Right lobe of liver (tissue), 6 donors: ENCODE measurements at regions not wholly inside any gene's neighbourhood (a gene's known extent, or its start where the extent isn't known, plus 50 kb on each side); places are given as distances from the start of the nearest gene placed in this dataset.

Experiments used
- ATAC-seq, 4 donors: fragments of 200-7000 bp; cut with Tn5 transposase; one replicate each; pipeline ENCODE4 v1.9.1; 2020; ENCODE audit warnings: mild to moderate bottlenecking in 4 of 4, moderate library complexity in 4 of 4
- DNase-seq, 3 donors: peaks; one replicate each; pipeline ENCODE4 v3.0.0-alpha.2; 2020
- H3K27ac ChIP-seq, 3 donors: fragments of 200-600 bp; one replicate each; pipeline ENCODE4 v1.8.0; 2022
- H3K27me3 ChIP-seq, 2 donors: fragments of 200-600 bp; one replicate each; pipeline ENCODE4 v1.8.0; 2022
- H3K36me3 ChIP-seq, 4 donors: fragments of 200-600 bp; sonication (generic) in 1 of 4; one replicate each; pipeline versions ENCODE4 v1.5.1 to v1.8.0; 2017 to 2022; ENCODE audit warnings: control low read depth in 1 of 4
- H3K4me1 ChIP-seq, 4 donors: fragments of 200-600 bp; sonication (generic) in 1 of 4; one replicate each; pipeline versions ENCODE4 v1.5.1 to v1.8.0; 2017 to 2022; ENCODE audit warnings: control low read depth in 1 of 4
- H3K4me3 ChIP-seq, 3 donors: fragments of 200-600 bp; one replicate each; pipeline ENCODE4 v1.8.0; 2022
- H3K9me3 ChIP-seq, 4 donors: fragments of 200-600 bp; sonication (generic) in 1 of 4; one replicate each; pipeline versions ENCODE4 v1.5.1 to v1.8.0; 2017 to 2022; ENCODE audit warnings: control low read depth in 1 of 4
- POLR2A ChIP-seq: fragments of 450-650 bp; IDR thresholded peaks from one replicate; pipeline ENCODE4 v1.6.1; 2017; ENCODE audit warnings: antibody characterized with exemption, mild to moderate bottlenecking
- WGBS: methylation state at CpG from one replicate; pipeline ENCODE4 v1.1.6; 2018; ENCODE audit warnings: low coverage, low lambda C conversion rate; ENCODE audit not compliant: insufficient coverage; ENCODE audit errors: missing lambda C conversion rate; 5-methylcytosine and 5-hydroxymethylcytosine counted together
- intact Hi-C, 2 donors: fragments of 100-400 bp; cut with DNase I; formaldehyde crosslinking; loops; one replicate each; pipeline versions ENCODE4 v1.11.2 to v1.14.1; 2022
- TF ChIP-seq, protein P1 (sequence below), 4 donors: fragments of 200-600 bp in 3 of 4; fragments of 450-650 bp in 1 of 4; IDR thresholded peaks; one replicate each; pipeline versions ENCODE4 v1.5.1 to v1.8.0; 2016 to 2022; ENCODE audit warnings: antibody characterized with exemption in 4 of 4, mild to moderate bottlenecking in 2 of 4
- donor health status: DM: no; HTN: yes; CAD: no.
- donor health status: DM: no; HTN: no; CAD: no.
- donor health status: DM: no; HTN: no; CAD: no.
- donor health status: DM: no; HTN: yes; CAD: no.
- donor health status: DM: no; HTN: yes; CAD: no.

DNA sequence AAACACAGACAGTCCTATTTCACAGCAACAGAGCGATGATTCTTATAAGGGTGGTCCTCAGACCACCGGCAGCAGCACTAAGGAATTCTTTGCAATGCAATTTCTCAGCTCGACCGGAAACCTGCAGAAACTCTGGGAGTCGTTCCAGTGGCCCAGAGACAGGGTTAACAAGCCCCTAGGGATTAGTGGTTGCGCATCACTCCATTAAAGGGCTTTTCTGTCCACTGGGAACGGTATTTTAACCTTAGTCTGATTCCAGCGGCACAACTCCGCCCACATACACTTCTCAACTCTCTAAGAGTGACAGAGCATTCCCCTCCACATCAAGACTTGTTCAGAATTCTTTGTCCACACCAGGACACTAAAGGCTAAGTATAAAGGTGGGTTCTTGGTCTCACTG lies 341.5 kb downstream of the TFAP2A start:
- intact Hi-C loops, result no loop called here

DNA sequence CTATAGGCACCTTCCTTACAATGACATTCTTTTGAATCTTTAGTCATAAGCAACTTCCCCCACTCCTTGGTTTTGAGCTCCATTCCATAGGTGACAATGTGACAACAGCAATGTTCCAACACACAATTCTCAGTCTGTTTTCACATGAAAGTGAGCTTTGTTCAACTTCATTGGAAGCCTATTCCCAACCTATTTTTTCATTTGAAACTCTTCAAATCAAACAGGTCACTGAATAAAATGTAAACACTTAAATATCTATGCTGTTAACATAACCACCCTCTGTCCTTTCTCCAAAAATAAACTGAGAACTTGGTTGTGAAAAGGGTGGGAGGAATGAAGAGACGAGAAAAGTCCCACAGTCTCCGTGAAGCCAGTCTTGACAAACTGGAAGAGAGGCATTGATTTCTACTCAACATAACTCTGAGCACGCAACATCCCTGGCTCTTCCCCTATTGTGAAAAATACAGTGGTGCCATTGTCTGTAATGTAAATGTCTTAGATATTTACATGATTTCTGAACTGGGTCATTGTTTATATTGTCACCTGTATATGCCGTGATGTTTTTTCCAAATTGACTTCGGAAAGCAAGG lies 343.1 kb downstream of the TFAP2A start:
- ATAC-seq (no peak), DNase-seq (no peak)
- no peak overlapping the region for H3K27ac ChIP-seq
- no peaks in the 10 kb centered on the region for H3K36me3 ChIP-seq
- no peaks in the 10 kb centered on the region for H3K9me3 ChIP-seq
- no peaks in the 10 kb centered on the region for H3K27me3 ChIP-seq
- H3K4me3 ChIP-seq, result no peak overlapping the region
- H3K4me1 ChIP-seq, result no peaks in the 10 kb centered on the region
- 65% methylated on average over 5 of the region's 5 CpGs for WGBS
- intact Hi-C loops, result no loop called here
- TF ChIP-seq, protein P1, sequence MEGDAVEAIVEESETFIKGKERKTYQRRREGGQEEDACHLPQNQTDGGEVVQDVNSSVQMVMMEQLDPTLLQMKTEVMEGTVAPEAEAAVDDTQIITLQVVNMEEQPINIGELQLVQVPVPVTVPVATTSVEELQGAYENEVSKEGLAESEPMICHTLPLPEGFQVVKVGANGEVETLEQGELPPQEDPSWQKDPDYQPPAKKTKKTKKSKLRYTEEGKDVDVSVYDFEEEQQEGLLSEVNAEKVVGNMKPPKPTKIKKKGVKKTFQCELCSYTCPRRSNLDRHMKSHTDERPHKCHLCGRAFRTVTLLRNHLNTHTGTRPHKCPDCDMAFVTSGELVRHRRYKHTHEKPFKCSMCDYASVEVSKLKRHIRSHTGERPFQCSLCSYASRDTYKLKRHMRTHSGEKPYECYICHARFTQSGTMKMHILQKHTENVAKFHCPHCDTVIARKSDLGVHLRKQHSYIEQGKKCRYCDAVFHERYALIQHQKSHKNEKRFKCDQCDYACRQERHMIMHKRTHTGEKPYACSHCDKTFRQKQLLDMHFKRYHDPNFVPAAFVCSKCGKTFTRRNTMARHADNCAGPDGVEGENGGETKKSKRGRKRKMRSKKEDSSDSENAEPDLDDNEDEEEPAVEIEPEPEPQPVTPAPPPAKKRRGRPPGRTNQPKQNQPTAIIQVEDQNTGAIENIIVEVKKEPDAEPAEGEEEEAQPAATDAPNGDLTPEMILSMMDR (IDR thresholded peaks at IDR 0.05), result no peak
- no peak for TF ChIP-seq POLR2A

More for the DNA sequence above, 341.5 kb downstream of the TFAP2A start:
- H3K4me1 ChIP-seq, result no peaks in the 10 kb centered on the region
- no peak for ATAC-seq
- H3K9me3 ChIP-seq, result no peaks in the 10 kb centered on the region
- no peak overlapping the region for H3K4me3 ChIP-seq
- H3K27ac ChIP-seq, result no peak overlapping the region
- no peaks in the 10 kb centered on the region for H3K36me3 ChIP-seq
- H3K27me3 ChIP-seq, result no peaks in the 10 kb centered on the region
- WGBS, result 71% methylated on average over 6 of the region's 9 CpGs
- DNase-seq, result no peak
- TF ChIP-seq, protein P1 (IDR thresholded peaks at IDR 0.05), result no peak
- TF ChIP-seq POLR2A, result no peak

DNA sequence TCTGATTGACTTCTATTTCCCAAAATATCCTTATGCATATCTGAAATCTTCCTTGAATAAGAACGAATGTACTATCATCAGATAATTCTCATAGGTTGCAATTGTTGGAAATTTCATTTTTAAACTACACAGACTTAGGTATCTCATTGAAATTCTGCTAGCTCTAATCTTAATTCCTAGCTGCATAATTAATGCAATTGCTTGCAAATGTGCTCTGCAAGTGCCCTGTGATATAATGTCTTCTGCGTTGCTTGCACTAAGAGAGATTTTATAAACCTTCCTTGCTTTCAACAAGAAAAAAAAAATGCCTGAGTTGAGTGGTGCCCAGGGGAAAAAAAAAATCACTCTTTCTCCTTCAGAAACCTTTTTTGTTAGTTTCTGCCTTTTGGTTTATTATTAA lies 354.9 kb downstream of the TFAP2A start:
- ATAC-seq, result no peak
- TF ChIP-seq, protein P1 (IDR thresholded peaks at IDR 0.05), result no peak
- TF ChIP-seq POLR2A, result no peak
- H3K4me1 ChIP-seq, result no peaks in the 10 kb centered on the region
- no peak overlapping the region for H3K27ac ChIP-seq
- no peaks in the 10 kb centered on the region for H3K36me3 ChIP-seq
- DNase-seq, result no peak
- H3K4me3 ChIP-seq, result no peak overlapping the region
- intact Hi-C loops, result no loop called here
- no peaks in the 10 kb centered on the region for H3K27me3 ChIP-seq
- WGBS, result 43% methylated on average over 2 of the region's 2 CpGs
- H3K9me3 ChIP-seq, result no peaks in the 10 kb centered on the region

GRCh38 chr6:10054672-10055071 lies 360.2 kb downstream of the TFAP2A start:
- Histone ChIP-seq H3K4me3 (no peak overlapping the region), H3K27ac (no peak overlapping the region), H3K36me3 (no peaks in the 10 kb centered on the region), H3K4me1 (no peaks in the 10 kb centered on the region), H3K27me3 (no peaks in the 10 kb centered on the region), H3K9me3 (no peaks in the 10 kb centered on the region)
- intact Hi-C loops, result no loop called here
- TF ChIP-seq, protein P1 (IDR thresholded peaks at IDR 0.05), result no peak
- TF ChIP-seq POLR2A, result no peak
- ATAC-seq (no peak), DNase-seq (no peak)

DNA sequence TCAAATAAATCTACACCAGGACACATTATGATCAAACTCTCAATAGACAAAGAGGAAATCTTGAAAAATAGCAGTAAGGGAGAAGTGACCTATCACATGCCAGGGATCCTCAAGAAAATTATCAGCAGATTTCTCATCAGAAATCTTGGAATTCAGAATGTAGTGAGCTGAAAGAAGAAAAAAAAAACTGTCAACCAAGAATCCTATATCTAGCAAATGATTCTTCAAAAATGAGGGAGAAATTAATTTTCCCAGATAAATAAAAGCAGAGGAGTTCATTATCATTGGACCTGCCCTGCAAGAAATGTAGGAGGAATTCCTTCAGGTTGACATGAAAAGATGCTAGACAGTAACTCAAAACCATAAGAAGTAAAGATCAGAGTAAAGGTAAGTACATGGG lies 363.6 kb downstream of the TFAP2A start:
- no peak for ATAC-seq
- no peak overlapping the region for H3K4me3 ChIP-seq
- H3K27me3 ChIP-seq, result no peaks in the 10 kb centered on the region
- H3K4me1 ChIP-seq, result no peaks in the 10 kb centered on the region
- no peaks in the 10 kb centered on the region for H3K36me3 ChIP-seq
- intact Hi-C loops, result no loop called here
- no peak overlapping the region for H3K27ac ChIP-seq
- DNase-seq, result no peak
- no peak for TF ChIP-seq POLR2A
- TF ChIP-seq, protein P1 (IDR thresholded peaks at IDR 0.05), result no peak
- no peaks in the 10 kb centered on the region for H3K9me3 ChIP-seq
